K562 (cell line): ENCODE measurements at regions not wholly inside any gene's neighbourhood (a gene's known extent, or its start where the extent isn't known, plus 50 kb on each side); places are given as distances from the start of the nearest gene placed in this dataset.

Experiments
- ATAC-seq: fragments of 200-7000 bp; cut with Tn5 transposase; 3 replicates; pipeline ENCODE4 v1.9.1; 2020; ENCODE audit warnings: moderate library complexity
- BruUV-seq: library from RNA; stranded (reverse); fragments of 400-500 nt; replicated peaks from 2 replicates; lab custom pipeline; 2021; lab: Mats Ljungman, UMichigan
- CTCF ChIA-PET: fragments of 300-600 bp; formaldehyde crosslinking; extraction: SDS; loops from one replicate; lab custom pipeline; 2021; ENCODE audit warnings: low intra/inter-chr PET ratio; lab: Yijun Ruan, JAX
- POLR2A ChIA-PET: fragments of 300-600, 350-650 bp; sonication (Branson Sonifier 250); formaldehyde crosslinking; extraction: SDS; loops from one replicate; lab custom pipeline; 2021; ENCODE audit warnings: antibody characterized with exemption, inconsistent platforms; lab: Yijun Ruan, JAX
- DNase-seq, 4 experiments: peaks; one replicate each; pipeline versions ENCODE4 v3.0.0 to v3.0.0-alpha.2; 2011 to 2018; ENCODE audit warnings: low spot score in 3 of 4, mixed read lengths in 3 of 4; ENCODE audit errors: extremely low read depth in 1 of 4
- FAIRE-seq: peaks from 2 replicates; lab custom pipeline; 2011; peaks lifted over from hg19 to GRCh38; lab: Jason Lieb, UNC
- H2AFZ ChIP-seq: 2 replicates; pipeline ENCODE4 v1.6.0; 2011; ENCODE audit warnings: low read depth, low read length, control low read depth, inconsistent platforms
- H3K27ac ChIP-seq: fragments of 200-600 bp; 3 replicates; pipeline ENCODE4 v1.8.0; 2011; ENCODE audit warnings: low read depth, mild to moderate bottlenecking, control low read depth, inconsistent platforms, low read length, moderate library complexity, mixed read lengths; ENCODE audit errors: extremely low read depth
- H3K27me3 ChIP-seq, 2 experiments: fragments of 300-600 bp in 1 of 2; 2 replicates in 1 of 2; 3 replicates in 1 of 2; pipeline versions ENCODE4 v1.6.0 to v1.8.0; 2011; ENCODE audit warnings: inconsistent platforms in 2 of 2, low read length in 2 of 2, mild to moderate bottlenecking in 1 of 2, mixed read lengths in 1 of 2, moderate library complexity in 1 of 2; ENCODE audit not compliant: control insufficient read depth in 2 of 2, insufficient read depth in 2 of 2
- H3K36me3 ChIP-seq: fragments of 300-600 bp; 3 replicates; pipeline ENCODE4 v1.8.0; 2011; ENCODE audit warnings: mild to moderate bottlenecking, low read length, inconsistent platforms; ENCODE audit not compliant: control insufficient read depth, insufficient read depth
- H3K4me1 ChIP-seq, 2 experiments: fragments of 200-600 bp in 1 of 2; replicated peaks in 1 of 2; 2 replicates in 1 of 2; 3 replicates in 1 of 2; pipeline versions ENCODE4 v1.5.1 to v1.8.0; 2011; ENCODE audit warnings: inconsistent platforms in 2 of 2, low read length in 2 of 2, mild to moderate bottlenecking in 1 of 2, mixed read lengths in 1 of 2, moderate library complexity in 1 of 2; ENCODE audit not compliant: control insufficient read depth in 2 of 2, insufficient read depth in 2 of 2
- H3K4me2 ChIP-seq: 2 replicates; pipeline ENCODE4 v1.6.1; 2011; ENCODE audit warnings: low read length, control low read depth, inconsistent platforms, mixed read lengths; ENCODE audit not compliant: insufficient read depth
- H3K4me3 ChIP-seq: fragments of 200-600 bp; sonication (generic), shearing (Covaris generic); 2 replicates; pipeline ENCODE4 v1.5.1; 2016; ENCODE audit warnings: control low read depth, inconsistent platforms
- H3K79me2 ChIP-seq: fragments of 200-600 bp; 3 replicates; pipeline ENCODE4 v1.8.0; 2011; ENCODE audit warnings: low read length, inconsistent platforms; ENCODE audit not compliant: control insufficient read depth, insufficient read depth
- H3K9ac ChIP-seq, 2 experiments: 2 replicates each; pipeline versions ENCODE4 v1.6.0 to v1.6.1; 2011; ENCODE audit warnings: low read depth in 2 of 2, low read length in 2 of 2, control low read depth in 1 of 2, inconsistent platforms in 1 of 2, mild to moderate bottlenecking in 1 of 2, mixed read lengths in 1 of 2; ENCODE audit not compliant: insufficient read depth in 1 of 2
- H3K9me1 ChIP-seq: one replicate; pipeline ENCODE4 v1.6.0; 2011; ENCODE audit warnings: inconsistent platforms, mild to moderate bottlenecking, low read length, moderate library complexity; ENCODE audit not compliant: control insufficient read depth, insufficient read depth
- H3K9me3 ChIP-seq: replicated peaks from 2 replicates; pipeline ENCODE4 v1.5.1; 2011; ENCODE audit warnings: low read depth, low read length, inconsistent platforms; ENCODE audit not compliant: control insufficient read depth, insufficient read depth
- H4K20me1 ChIP-seq: replicated peaks from 2 replicates; pipeline ENCODE4 v1.6.1; 2011; ENCODE audit warnings: low read length, inconsistent platforms, mixed read lengths; ENCODE audit not compliant: control insufficient read depth, insufficient read depth
- BRF1 ChIP-seq: IDR thresholded peaks from 3 replicates; pipeline ENCODE4 v1.6.1; 2011; ENCODE audit warnings: borderline replicate concordance, mild to moderate bottlenecking; ENCODE audit not compliant: insufficient read length; ENCODE audit errors: extremely low read depth
- CC2D1A ChIP-seq: fragments of 450-650 bp; IDR thresholded peaks from 2 replicates; pipeline ENCODE4 v1.6.1; 2017; ENCODE audit warnings: mild to moderate bottlenecking
- EP400 ChIP-seq: fragments of 450-650 bp; IDR thresholded peaks from 2 replicates; pipeline ENCODE4 v1.6.1; 2017; ENCODE audit warnings: antibody characterized with exemption, mild to moderate bottlenecking, moderate library complexity
- HDAC6 ChIP-seq: IDR thresholded peaks from 2 replicates; pipeline ENCODE4 v1.6.1; 2012; ENCODE audit warnings: low read depth, mild to moderate bottlenecking, control low read depth, inconsistent platforms, low read length, moderate library complexity
- IRF2 ChIP-seq: sonication (generic); formaldehyde crosslinking; IDR thresholded peaks from 2 replicates; pipeline ENCODE4 v1.8.1; 2022; ENCODE audit warnings: mild to moderate bottlenecking, missing genetic modification reagents
- LCOR ChIP-seq: sonication (generic); formaldehyde crosslinking; IDR thresholded peaks from 2 replicates; pipeline ENCODE4 v1.8.0; 2022; ENCODE audit warnings: mild to moderate bottlenecking, missing genetic modification reagents
- NR4A1 ChIP-seq, 2 experiments: fragments of 250-450 bp in 1 of 2; fragments of 450-650 bp in 1 of 2; sonication (Bioruptor Pico) in 1 of 2; IDR thresholded peaks; 2 replicates each; pipeline versions ENCODE4 v1.4.0 to v1.6.1; 2016 to 2020; ENCODE audit warnings: mild to moderate bottlenecking in 2 of 2, missing compliant biosample characterization in 1 of 2, missing genetic modification characterization in 1 of 2, moderate library complexity in 1 of 2
- PCBP2 ChIP-seq: fragments of 200-400 bp; formaldehyde crosslinking; IDR thresholded peaks from 2 replicates; pipeline ENCODE4 v1.6.1; 2018; ENCODE audit warnings: low read length, low read depth, mild to moderate bottlenecking, moderate library complexity; ENCODE audit not compliant: poor library complexity, severe bottlenecking
- STAT6 ChIP-seq: sonication (generic); formaldehyde crosslinking; IDR thresholded peaks from 2 replicates; pipeline ENCODE4 v1.8.1; 2023; ENCODE audit warnings: mild to moderate bottlenecking, missing genetic modification reagents
- TFAP4 ChIP-seq: sonication (generic); formaldehyde crosslinking; IDR thresholded peaks from 2 replicates; pipeline ENCODE4 v1.8.0; 2022; ENCODE audit warnings: missing genetic modification reagents, mild to moderate bottlenecking, moderate library complexity, borderline replicate concordance
- U2AF1 ChIP-seq: fragments of 200-400 bp; formaldehyde crosslinking; optimal IDR thresholded peaks from 2 replicates; pipeline ENCODE3; 2017; ENCODE audit warnings: mild to moderate bottlenecking, low read depth, low read length, moderate library complexity
- ZNF165 ChIP-seq: fragments of 250-450 bp; sonication (Bioruptor Pico); IDR thresholded peaks from 2 replicates; pipeline ENCODE4 v1.4.0; 2020; ENCODE audit warnings: borderline replicate concordance
- ZNF174 ChIP-seq: fragments of 250-450 bp; sonication (Bioruptor Pico); IDR thresholded peaks from 2 replicates; pipeline ENCODE4 v1.4.0; 2020; ENCODE audit warnings: mild to moderate bottlenecking
- ZNF23 ChIP-seq: fragments of 250-450 bp; sonication (Bioruptor Pico); IDR thresholded peaks from 2 replicates; pipeline ENCODE4 v1.4.0; 2020; ENCODE audit warnings: mild to moderate bottlenecking
- ZNF354B ChIP-seq: fragments of 250-450 bp; sonication (Bioruptor Pico); IDR thresholded peaks from 2 replicates; pipeline ENCODE4 v1.4.0; 2020
- ZNF41 ChIP-seq: fragments of 250-450 bp; sonication (Bioruptor Pico); conservative IDR thresholded peaks from 2 replicates; pipeline ENCODE4 v1.4.0; 2020; ENCODE audit warnings: mild to moderate bottlenecking
- ZNF785 ChIP-seq: fragments of 250-450 bp; sonication (Bioruptor Pico); IDR thresholded peaks from 2 replicates; pipeline ENCODE4 v1.4.0; 2020; ENCODE audit warnings: mild to moderate bottlenecking
- ZSCAN29 ChIP-seq: fragments of 450-650 bp; IDR thresholded peaks from 2 replicates; pipeline ENCODE4 v1.6.1; 2017
- WGBS: fragments of 100-300 bp; shearing (Covaris generic); methylation state at CpG from one replicate; pipeline ENCODE4 v1.1.6; 2016; ENCODE audit warnings: low coverage, mixed read lengths; ENCODE audit not compliant: insufficient coverage; ENCODE audit errors: missing lambda C conversion rate; 5-methylcytosine and 5-hydroxymethylcytosine counted together
- in situ Hi-C: fragments of 300-500 bp; cut with MboI; formaldehyde crosslinking; loops from 4 replicates; pipeline ENCODE4 v1.15.0; 2018; ENCODE audit warnings: inconsistent platforms, mixed read lengths
- intact Hi-C: fragments of 100-400 bp; cut with micrococcal nuclease; formaldehyde crosslinking; loops from 2 replicates; pipeline ENCODE4 v1.14.2; 2022
- TF ChIP-seq, protein P1 (sequence below): fragments of 250-450 bp; sonication (Bioruptor Pico); IDR thresholded peaks from 2 replicates; pipeline ENCODE4 v1.5.0; 2021; ENCODE audit warnings: mild to moderate bottlenecking, moderate library complexity

DNA sequence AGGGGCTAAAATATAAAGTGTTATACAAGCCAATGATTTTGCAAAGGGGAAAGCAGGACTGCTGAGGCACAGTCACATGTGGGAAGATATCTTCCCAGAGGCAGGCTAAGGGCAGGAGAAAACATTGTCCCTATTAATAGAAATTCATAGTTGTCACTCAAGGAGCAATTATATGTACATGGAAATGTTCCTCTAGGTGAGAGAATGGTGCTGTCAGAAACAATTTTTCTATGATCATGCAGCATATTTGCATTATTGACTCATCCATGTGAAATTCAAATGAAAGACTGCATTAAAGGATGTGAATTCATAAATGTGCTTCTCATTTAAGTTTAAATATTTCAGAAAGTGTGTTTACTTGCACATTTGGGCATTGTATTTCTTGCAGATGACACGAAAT, 775.9 kb upstream of the CDH9 start:
- Histone ChIP-seq H3K4me1 (no peaks in the 10 kb centered on the region), H3K36me3 (no peaks in the 10 kb centered on the region), H4K20me1 (no peaks in the 10 kb centered on the region), H3K27me3 (no peaks in the 10 kb centered on the region), H3K9me3 (no peaks in the 10 kb centered on the region; the same call in 1 of the 2 replicates), H3K4me2 (no peak overlapping the region), H3K4me3 (no peak overlapping the region)
- in situ Hi-C loops = no loop called here
- intact Hi-C loops = no loop called here
- FAIRE-seq = no peak
- no peak for TF ChIP-seq PCBP2
- TF ChIP-seq BRF1 = no peak
- no peak for TF ChIP-seq NR4A1 (CRISPR knock-in tag; IDR thresholded peaks at IDR 0.05)
- no peak for TF ChIP-seq NR4A1 (tag; IDR thresholded peaks at IDR 0.05)
- TF ChIP-seq ZNF165 (CRISPR knock-in tag) = no peak
- no peak for TF ChIP-seq U2AF1
- no peak for TF ChIP-seq TFAP4 (CRISPR knock-in tag)
- no peak for TF ChIP-seq ZNF41 (CRISPR knock-in tag)
- TF ChIP-seq, protein P1, sequence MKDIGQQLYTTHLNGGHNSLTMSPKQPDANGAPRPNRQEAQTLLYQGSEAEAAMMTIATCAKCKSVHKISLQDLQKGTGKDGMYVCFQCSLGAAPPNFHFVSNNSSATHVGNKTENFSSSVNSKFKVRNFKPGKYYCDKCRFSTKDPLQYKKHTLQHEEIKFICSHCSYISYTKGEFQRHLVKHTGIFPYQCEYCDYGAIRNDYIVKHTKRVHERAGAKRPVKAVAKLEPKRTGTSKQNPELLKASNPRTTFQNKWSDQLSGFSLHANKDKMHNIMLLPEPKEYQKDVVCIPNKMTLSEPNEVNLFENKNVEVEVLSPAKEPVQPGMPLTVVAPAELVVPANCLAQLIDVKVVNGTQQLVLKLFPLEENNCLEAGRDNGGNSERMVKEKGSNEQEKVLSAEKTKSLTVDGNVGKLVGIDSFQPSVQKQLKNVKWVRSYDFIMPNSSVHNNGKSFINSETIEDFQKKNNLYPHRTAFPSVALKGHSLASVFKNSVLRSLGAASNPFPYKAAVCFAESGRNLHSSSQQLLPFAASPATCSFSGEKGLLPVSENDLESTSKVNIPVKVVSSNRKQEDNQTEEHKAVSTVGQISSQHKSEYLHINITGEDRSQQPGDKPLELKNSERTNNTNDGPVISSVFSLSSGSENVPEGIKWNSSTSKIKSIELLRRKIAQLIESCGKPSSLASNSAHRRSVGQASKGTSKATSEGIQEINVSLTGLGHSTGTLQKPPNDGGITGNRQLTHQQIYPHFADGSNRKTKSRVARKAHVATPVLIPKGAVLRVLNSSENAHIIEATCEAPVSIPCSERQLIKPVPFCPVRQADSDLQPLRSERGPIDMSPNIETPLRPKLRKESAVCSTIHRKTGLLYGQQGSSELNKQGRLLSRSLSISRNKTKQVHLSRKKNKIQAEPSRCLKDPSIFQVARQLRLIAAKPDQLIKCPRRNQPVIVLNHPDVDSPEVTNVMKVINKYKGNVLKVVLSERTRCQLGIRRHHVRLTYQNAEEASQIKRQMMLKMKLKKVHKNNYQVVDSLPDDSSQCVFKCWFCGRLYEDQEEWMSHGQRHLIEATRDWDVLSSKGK (CRISPR knock-in tag) = no peak
- TF ChIP-seq ZNF354B (CRISPR knock-in tag) = no peak
- TF ChIP-seq ZNF174 (CRISPR knock-in tag) = no peak
- TF ChIP-seq ZNF23 (CRISPR knock-in tag) = no peak
- TF ChIP-seq LCOR (CRISPR knock-in tag) = no peak
- TF ChIP-seq IRF2 (CRISPR knock-in tag) = no peak
- no peak for TF ChIP-seq STAT6 (CRISPR knock-in tag)
- TF ChIP-seq EP400 = no peak
- TF ChIP-seq ZSCAN29 = no peak
- no peak for TF ChIP-seq CC2D1A
- no peak for TF ChIP-seq ZNF785 (CRISPR knock-in tag)
- TF ChIP-seq HDAC6 = no peak
- TF ChIP-seq, all 486 proteins: peak for 0
- ATAC-seq (no peak), DNase-seq (no peak)
- no peaks in the 10 kb centered on the region for H3K79me2 ChIP-seq
- H3K27ac ChIP-seq = no peak overlapping the region
- POLR2A ChIA-PET = no interaction called here
- no peak overlapping the region for H3K9ac ChIP-seq
- no peak overlapping the region for H2AFZ ChIP-seq
- WGBS = 0% methylated on average over 1 of the region's 1 CpG
- no peaks in the 10 kb centered on the region for H3K9me1 ChIP-seq
- no TSS peak for BruUV-seq
- CTCF ChIA-PET = no interaction called here
